OCI-LY1 (cell line): ENCODE measurements at regions not wholly inside any gene's neighbourhood (a gene's known extent, or its start where the extent isn't known, plus 50 kb on each side); places are given as distances from the start of the nearest gene placed in this dataset.

Experiments
- EZH2 ChIP-seq: fragments of 200-600 bp; sonication (generic), shearing (Covaris generic); IDR thresholded peaks from 2 replicates; pipeline ENCODE4 v1.8.0; 2017; ENCODE audit warnings: borderline replicate concordance, mixed run types, mild to moderate bottlenecking, antibody characterized with exemption, low read length, moderate library complexity, mixed read lengths
- TF ChIP-seq, protein P1 (sequence below): fragments of 200-600 bp; sonication (generic), shearing (Covaris generic); IDR thresholded peaks from 2 replicates; pipeline ENCODE4 v1.5.1; 2017; ENCODE audit warnings: mild to moderate bottlenecking, antibody characterized with exemption, low read length, moderate library complexity, mixed read lengths

GRCh38 chr4:89537281-89537680 is 229.7 kb upstream of the GPRIN3 start:
- TF ChIP-seq, protein P1, sequence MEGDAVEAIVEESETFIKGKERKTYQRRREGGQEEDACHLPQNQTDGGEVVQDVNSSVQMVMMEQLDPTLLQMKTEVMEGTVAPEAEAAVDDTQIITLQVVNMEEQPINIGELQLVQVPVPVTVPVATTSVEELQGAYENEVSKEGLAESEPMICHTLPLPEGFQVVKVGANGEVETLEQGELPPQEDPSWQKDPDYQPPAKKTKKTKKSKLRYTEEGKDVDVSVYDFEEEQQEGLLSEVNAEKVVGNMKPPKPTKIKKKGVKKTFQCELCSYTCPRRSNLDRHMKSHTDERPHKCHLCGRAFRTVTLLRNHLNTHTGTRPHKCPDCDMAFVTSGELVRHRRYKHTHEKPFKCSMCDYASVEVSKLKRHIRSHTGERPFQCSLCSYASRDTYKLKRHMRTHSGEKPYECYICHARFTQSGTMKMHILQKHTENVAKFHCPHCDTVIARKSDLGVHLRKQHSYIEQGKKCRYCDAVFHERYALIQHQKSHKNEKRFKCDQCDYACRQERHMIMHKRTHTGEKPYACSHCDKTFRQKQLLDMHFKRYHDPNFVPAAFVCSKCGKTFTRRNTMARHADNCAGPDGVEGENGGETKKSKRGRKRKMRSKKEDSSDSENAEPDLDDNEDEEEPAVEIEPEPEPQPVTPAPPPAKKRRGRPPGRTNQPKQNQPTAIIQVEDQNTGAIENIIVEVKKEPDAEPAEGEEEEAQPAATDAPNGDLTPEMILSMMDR, result no peak
- TF ChIP-seq EZH2, result no peak
